ENCODE measurements at regions not wholly inside any gene's neighbourhood (a gene's known extent, or its start where the extent isn't known, plus 50 kb on each side); places are given as distances from the start of the nearest gene placed in this dataset.

DNA sequence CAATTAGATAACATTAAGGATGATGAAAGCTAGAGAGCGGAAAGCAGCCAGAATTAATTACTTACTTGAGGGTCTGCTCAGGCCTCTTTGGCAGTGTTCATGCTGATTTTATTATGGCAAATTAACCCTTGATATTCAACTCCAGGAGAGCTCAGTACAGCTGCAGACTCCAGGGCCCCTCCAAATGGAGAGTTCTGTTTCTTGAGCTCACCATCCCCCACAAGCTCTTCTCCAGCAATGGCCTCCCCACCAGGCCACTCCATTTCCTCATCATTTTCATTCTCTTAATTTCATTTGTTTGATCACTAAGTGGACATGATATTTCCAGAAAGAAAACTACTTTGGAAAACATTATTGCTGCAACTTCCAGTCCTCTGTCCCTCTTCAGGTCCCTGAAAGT lies 513.3 kb upstream of the NOX3 start:
- no peak for DNase-seq

GRCh38 chr6:155967322-155967721 lies 511.7 kb upstream of the NOX3 start:
- DNase-seq: no peak

GRCh38 chr6:155964544-155964943 lies 508.9 kb upstream of the NOX3 start:
- no peak for DNase-seq

GRCh38 chr6:155962276-155962675 lies 506.6 kb upstream of the NOX3 start:
- DNase-seq: no peak

DNA sequence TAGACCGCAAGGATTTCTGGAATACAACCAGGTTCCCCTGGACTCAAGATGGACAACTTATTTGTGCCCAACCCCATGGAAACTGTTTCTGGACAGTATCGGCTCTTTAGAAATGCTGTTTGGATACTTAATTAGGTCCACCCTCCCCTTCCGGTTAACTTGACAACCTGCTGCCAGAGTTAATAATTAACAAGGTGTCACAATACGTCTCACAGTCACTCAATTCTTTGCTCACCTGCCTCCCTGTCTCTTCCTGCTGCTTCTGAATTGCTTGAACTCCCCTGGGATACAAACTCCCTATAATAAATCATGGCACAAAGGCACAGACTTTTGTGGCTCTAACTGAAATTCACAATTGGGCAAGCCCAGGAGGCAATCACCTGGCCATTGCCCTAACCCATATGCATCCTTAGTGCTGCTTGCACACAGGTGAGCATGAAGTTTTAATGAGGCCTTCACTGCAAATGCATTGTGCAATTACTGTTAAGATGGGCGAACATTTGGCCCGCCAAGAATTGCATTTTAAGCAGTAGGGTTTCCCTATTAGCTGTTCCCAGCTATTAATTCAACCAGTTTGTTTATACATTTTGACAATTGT lies 504.4 kb upstream of the NOX3 start:
- DNase-seq: no peak

DNA sequence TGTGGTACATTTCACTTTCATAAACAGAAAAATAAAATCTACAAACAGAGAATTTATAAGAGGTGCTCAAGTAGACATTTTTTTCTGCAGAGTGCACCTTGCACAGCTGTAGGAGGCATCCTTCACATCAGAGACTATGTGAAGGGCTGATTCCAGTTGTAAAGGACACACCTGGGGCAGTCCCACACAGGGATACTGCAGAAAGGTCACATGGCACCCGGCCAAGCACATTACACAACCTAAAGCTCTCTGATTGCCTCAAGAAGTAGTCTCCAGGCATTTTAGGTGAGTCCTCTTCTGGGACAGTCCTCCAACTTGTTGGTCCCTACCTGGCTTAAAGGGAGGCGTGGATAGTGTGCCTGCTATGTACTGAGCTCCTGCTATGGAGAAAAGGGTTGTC lies 502.9 kb upstream of the NOX3 start:
- no peak for DNase-seq

DNA sequence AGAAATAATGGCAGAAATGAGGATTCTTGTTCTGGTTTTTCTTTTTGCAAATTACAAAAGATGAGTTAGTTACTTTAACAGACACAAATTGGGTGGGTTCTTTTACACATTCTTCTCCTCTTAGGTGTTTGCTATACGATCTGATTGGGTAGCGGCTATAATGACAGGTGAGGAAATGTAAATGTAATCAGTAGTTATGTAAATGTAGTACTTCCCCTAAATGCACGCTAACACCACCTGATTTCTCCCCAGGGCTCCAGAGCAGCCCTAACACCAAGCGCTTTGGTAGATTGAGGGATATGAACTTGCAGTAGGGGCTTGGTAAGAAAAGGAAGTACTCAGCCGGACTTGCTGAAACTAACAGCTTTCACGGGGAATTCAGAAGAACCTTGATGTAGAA lies 499.4 kb upstream of the NOX3 start:
- no peak for DNase-seq

GRCh38 chr6:155954149-155954548 lies 498.5 kb upstream of the NOX3 start:
- no peak for DNase-seq

GRCh38 chr6:155949256-155949655 lies 493.6 kb upstream of the NOX3 start:
- no peak for DNase-seq

DNA sequence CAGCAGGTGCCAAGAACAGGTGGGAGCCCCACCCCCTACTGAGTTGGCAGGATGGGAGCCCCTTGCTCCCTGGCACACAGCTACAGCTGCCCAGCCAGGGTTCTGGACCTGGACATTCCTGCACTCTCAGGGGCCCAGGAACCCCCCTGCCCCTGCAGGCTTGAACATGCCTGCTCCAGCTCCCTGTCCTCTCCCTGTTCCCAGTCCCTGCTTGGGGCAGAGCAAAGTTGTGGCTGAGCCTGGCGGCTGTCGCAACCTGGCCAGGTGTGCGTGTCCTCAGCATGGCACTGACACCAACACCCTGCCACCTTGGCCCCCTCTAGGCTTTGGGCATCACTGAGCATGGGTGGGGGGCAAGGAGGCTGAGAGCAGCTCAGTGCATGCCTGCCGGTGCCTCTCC lies 491.2 kb upstream of the NOX3 start:
- no peak for DNase-seq

- DNase-seq: no peak
These were observed 488.0 kb upstream of the NOX3 start for GRCh38 chr6:155943635-155944034.

DNA sequence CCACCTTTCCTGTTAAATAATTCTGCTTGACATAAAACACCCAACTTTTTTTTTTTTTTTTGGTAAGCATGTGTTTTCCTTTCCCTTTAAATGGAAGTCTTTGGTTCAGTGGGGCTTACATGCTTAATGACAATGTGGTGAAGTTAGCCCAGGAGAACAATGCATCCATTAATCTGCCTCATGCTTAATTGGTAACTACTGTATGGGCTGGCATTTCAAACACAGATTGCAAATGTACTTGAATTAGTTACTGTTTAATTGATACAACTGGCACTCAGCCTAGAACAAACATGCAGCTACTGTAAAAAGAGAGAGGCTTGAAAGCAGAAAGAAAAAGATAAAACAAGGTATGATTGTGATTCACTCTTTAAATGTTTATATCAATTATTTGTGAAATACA lies 483.6 kb upstream of the NOX3 start:
- DNase-seq: no peak

DNA sequence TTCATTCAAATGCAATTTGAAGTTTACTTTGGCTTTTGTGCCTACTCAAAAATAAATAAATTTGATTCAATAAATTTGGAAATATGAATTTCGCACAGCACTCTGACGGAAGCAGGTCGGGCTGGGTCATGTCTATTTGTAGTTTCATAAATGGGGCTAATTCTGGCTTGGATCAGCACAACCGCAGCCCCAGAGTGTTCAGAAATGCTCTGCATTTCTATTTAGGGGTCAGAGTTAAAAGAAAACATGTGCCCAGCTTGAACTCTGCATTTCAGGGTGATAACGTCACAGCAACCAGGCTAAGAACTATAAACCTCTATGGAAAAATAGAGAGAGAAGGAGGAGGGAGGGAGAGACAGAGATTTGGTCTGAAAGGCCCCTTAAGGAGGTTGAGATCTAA lies 480.9 kb upstream of the NOX3 start:
- DNase-seq: no peak

DNA sequence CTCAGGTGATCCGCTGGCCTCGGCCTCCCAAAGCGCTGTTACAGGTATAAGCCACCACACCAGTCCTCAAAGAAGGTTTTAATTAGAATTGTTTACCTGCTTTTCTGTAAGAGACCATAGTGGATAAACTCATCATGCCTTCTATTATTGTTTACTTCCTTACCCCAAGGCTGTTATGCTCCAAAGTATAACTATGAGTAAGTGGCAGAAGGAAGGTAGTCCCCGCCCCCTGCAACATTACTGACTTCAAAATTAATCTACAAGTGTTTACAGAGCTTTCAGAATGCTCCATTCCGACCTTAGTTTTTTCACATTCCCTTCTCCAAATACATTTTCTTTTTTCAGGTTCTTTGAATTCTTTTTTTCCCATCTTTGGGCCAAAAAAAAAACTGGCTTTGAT lies 480.5 kb upstream of the NOX3 start:
- no peak for DNase-seq

GRCh38 chr6:155916846-155917624 lies 461.4 kb upstream of the NOX3 start:
- no peak for DNase-seq

DNA sequence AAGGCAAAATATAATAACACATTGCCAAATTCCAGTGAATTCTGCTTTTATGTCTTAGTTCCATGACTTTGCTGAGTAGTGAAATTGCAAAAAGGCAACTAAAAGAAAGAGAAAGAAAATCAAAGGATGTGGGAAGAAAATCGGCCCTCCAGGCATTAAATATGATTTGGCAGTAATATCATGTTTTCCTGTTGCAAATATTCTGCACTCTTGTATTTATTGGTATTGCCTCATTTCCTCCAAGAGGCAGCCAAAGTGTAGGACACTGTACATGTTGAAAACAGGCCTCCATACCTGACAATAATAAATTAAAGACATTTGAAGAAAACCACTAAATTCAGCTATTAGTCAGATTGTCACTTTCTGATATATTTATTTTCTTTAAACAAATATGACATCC lies 460.0 kb upstream of the NOX3 start:
- no peak for DNase-seq

DNA sequence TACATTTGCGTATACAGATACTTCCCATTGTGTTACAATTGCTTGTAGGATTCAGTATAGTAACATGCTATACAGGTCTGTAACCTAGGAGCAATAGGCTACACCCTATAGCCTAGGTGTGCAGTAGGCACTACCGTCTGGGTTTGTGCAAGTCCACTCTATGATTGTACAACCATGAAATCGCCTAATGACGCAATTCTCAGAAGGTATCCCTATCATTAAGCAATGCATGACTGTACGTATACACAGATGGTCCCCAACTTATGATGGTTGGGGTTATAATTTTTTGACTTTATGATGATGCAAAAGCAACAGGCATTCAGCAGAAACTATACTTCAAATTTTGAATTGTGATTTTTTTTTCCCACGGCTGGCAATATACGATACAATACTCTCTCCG lies 458.2 kb upstream of the NOX3 start:
- DNase-seq: no peak

DNA sequence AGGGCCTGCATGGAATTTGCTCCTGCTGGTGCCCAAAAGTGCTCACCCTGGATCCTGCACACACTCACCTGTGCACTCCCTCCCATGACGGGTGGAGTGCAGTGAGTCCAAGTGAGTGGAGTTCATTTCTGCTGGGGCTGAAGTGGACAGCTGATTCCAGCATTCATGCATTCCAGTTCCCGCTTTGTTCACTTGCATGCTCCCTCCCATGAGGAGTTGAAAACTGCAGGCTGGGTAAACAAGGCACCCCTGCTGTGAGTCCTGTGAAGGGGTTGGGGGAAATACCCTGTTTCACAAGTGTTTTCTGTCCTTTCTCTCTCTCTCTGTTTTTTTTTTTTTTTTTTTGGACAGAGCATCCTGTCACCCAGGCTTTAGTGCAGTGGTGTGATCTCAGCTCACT lies 454.1 kb upstream of the NOX3 start:
- DNase-seq: no peak

- DNase-seq: no peak
These were observed 440.0 kb upstream of the NOX3 start for GRCh38 chr6:155895641-155896040.

- DNase-seq: no peak
These were observed 439.1 kb upstream of the NOX3 start for GRCh38 chr6:155894758-155895157.

DNA sequence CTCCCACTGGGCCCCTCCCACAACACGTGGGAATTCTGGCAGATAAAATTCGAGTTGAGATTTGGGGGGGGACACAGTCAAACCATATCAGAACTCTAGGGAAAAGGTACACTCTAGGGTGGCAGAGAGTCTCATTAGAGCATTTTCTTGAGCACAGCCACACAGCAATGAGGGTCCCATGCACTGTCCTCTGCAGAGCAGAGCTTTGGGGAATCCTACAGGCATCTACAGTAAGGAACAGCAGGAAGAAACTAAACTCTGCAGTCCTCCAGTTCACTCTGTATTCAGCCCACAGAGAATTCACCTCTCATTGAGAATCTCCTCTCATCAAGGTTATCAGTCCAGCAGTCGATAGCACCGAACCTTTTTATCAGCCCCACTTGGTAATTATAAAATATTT lies 438.6 kb upstream of the NOX3 start:
- DNase-seq: no peak

- no peak for DNase-seq
These were observed 434.8 kb upstream of the NOX3 start for GRCh38 chr6:155890409-155890808.

DNA sequence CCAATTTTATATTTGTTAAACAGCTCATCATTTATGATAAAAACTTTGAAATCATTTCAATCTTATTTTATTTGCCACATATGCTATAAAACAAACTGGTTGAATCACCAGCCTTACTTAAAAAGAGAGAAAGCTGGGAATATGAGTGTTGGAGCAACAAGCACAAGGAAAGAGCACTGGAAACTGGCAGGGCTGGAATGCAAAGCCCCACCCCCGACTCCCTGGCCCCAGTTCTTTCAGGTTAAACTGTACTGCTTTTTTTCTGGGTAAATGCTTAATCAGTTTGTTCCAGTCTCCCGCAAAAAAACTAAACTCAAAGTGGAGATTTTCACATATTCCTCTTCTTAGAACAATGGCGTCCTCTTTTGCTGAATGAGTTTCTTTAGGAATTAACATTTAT lies 433.8 kb upstream of the NOX3 start:
- no peak for DNase-seq

DNA sequence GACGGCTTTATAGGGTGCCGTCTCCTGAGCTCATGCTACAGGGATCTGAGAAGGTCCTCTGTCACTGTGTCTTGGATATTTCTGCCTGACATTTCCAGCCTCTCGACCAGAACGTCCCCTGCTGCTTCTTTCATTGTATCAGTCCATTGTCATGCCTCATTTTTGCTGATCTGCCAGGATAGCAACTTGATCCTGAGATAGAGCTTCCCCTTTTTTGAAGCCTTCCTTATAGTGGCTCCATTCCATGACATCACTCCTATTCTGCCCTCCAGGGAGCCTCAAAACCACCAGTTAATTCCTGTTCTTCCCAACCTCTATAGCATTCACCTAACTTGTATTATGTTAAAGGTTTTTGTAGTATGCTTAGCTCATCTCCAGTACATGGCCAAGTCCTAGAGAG lies 431.8 kb upstream of the NOX3 start:
- no peak for DNase-seq

DNA sequence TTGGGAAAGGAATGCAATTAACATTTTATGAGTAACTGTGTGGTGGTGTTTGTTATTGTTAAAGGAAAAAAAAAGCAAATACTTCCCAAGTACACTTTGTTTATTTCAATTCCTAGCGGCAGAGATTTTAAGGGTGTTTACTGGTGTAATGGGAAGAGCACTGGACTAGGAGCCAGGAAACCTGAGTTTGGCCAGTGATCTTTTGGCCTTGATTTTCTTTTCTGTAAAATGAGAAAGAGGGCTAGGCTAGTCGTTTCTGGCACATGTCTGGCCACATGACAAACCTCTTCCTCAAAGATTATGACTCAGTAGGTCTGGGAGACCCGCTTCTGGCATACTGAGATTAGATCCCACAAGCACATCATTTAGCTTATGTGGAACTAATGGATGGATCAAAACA lies 428.1 kb upstream of the NOX3 start:
- DNase-seq: no peak

All from SW 1271 (cell line).